ENCODE measurements at regions not wholly inside any gene's neighbourhood (a gene's known extent, or its start where the extent isn't known, plus 50 kb on each side); places are given as distances from the start of the nearest gene placed in this dataset.

- no peak for TF ChIP-seq CTCF (IDR thresholded peaks at IDR 0.05)
Observed at GRCh38 chr18:45512363-45512953, 102.8 kb upstream of the SLC14A2 start.

- no peak for TF ChIP-seq CTCF (IDR thresholded peaks at IDR 0.05)
Observed at GRCh38 chr18:45517181-45517741, 98.0 kb upstream of the SLC14A2 start.

- TF ChIP-seq CTCF (IDR thresholded peaks at IDR 0.05) = no peak
Observed at GRCh38 chr18:45518311-45519155, 96.7 kb upstream of the SLC14A2 start.

GRCh38 chr18:45519411-45520280 is 95.6 kb upstream of the SLC14A2 start:
- TF ChIP-seq CTCF (IDR thresholded peaks at IDR 0.05) = no peak

- no peak for TF ChIP-seq CTCF (IDR thresholded peaks at IDR 0.05)
Observed at GRCh38 chr18:45521136-45521535, 94.1 kb upstream of the SLC14A2 start.

- no peak for TF ChIP-seq CTCF (IDR thresholded peaks at IDR 0.05)
Observed at GRCh38 chr18:45521777-45522176, 93.5 kb upstream of the SLC14A2 start.

GRCh38 chr18:45522371-45522770 is 92.9 kb upstream of the SLC14A2 start:
- no peak for TF ChIP-seq CTCF (IDR thresholded peaks at IDR 0.05)

Data from LNCAP (cell line).